HEK293 (cell line): ENCODE measurements at regions not wholly inside any gene's neighbourhood (a gene's known extent, or its start where the extent isn't known, plus 50 kb on each side); places are given as distances from the start of the nearest gene placed in this dataset.

Experiments used
- CTCF ChIA-PET: fragments of 350-600 bp; formaldehyde crosslinking; extraction: SDS; loops from one replicate; lab custom pipeline; 2021; ENCODE audit warnings: antibody characterized with exemption; lab: Yijun Ruan, JAX
- POLR2A ChIA-PET: fragments of 300-600 bp; formaldehyde crosslinking; extraction: SDS; loops from one replicate; lab custom pipeline; 2020; ENCODE audit warnings: antibody characterized with exemption, inconsistent platforms; lab: Yijun Ruan, JAX
- H3K27ac ChIP-seq: fragments of 200-500 bp; sonication (Bioruptor generic); 2 replicates; pipeline ENCODE4 v1.5.1; 2014; ENCODE audit warnings: low read depth, low read length, control low read depth, inconsistent platforms; ENCODE audit errors: extremely low read depth
- H3K36me3 ChIP-seq, 2 experiments: fragments of 200-500 bp in 1 of 2; sonication (Bioruptor generic) in 1 of 2; 1 replicate in 1 of 2; 2 replicates in 1 of 2; pipeline ENCODE4 v1.5.1; 2014 to 2017; ENCODE audit warnings: inconsistent platforms in 2 of 2, low read length in 2 of 2; ENCODE audit not compliant: control insufficient read depth in 2 of 2, insufficient read depth in 1 of 2
- H3K4me1 ChIP-seq: fragments of 200-500 bp; sonication (Bioruptor generic); 2 replicates; pipeline ENCODE4 v1.5.1; 2014; ENCODE audit warnings: mild to moderate bottlenecking, low read length, inconsistent platforms; ENCODE audit not compliant: control insufficient read depth, insufficient read depth
- H3K4me3 ChIP-seq: 2 replicates; pipeline ENCODE4 v1.5.1; 2011; ENCODE audit warnings: low read depth, mild to moderate bottlenecking, control low read depth, low read length, moderate library complexity
- H3K9me3 ChIP-seq: fragments of 200-500 bp; sonication (Bioruptor generic); 2 replicates; pipeline ENCODE4 v1.5.1; 2014; ENCODE audit warnings: low read depth, low read length, inconsistent platforms; ENCODE audit not compliant: control insufficient read depth, insufficient read depth
- KLF10 ChIP-seq: fragments of 450-650 bp; IDR thresholded peaks from 2 replicates; pipeline ENCODE4 v1.5.1; 2018; ENCODE audit warnings: missing biosample characterization, mild to moderate bottlenecking, missing genetic modification characterization
- KLF9 ChIP-seq: fragments of 450-650 bp; formaldehyde crosslinking; IDR thresholded peaks from 2 replicates; pipeline ENCODE4 v1.5.1; 2016; ENCODE audit warnings: missing biosample characterization, missing genetic modification characterization, low read depth
- OSR2 ChIP-seq: fragments of 450-650 bp; formaldehyde crosslinking; IDR thresholded peaks from 2 replicates; pipeline ENCODE4 v1.5.1; 2016; ENCODE audit warnings: missing biosample characterization, missing genetic modification characterization
- RBAK ChIP-seq: fragments of 450-650 bp; formaldehyde crosslinking; IDR thresholded peaks from 2 replicates; pipeline ENCODE4 v1.5.1; 2016; ENCODE audit warnings: missing biosample characterization, missing genetic modification characterization
- SP7 ChIP-seq: fragments of 450-650 bp; formaldehyde crosslinking; IDR thresholded peaks from 2 replicates; pipeline ENCODE4 v1.5.1; 2016; ENCODE audit warnings: missing biosample characterization, missing genetic modification characterization
- TCF7L2 ChIP-seq: IDR thresholded peaks from 2 replicates; pipeline ENCODE4 v1.6.1; 2011; ENCODE audit warnings: low read depth, mild to moderate bottlenecking, inconsistent platforms, low read length, moderate library complexity, borderline replicate concordance
- YY1 ChIP-seq: fragments of 450-650 bp; formaldehyde crosslinking; IDR thresholded peaks from 2 replicates; pipeline ENCODE4 v1.5.1; 2018; ENCODE audit warnings: missing biosample characterization, missing genetic modification characterization
- YY2 ChIP-seq: fragments of 450-650 bp; formaldehyde crosslinking; IDR thresholded peaks from 2 replicates; pipeline ENCODE4 v1.5.1; 2016; ENCODE audit warnings: missing biosample characterization, missing genetic modification characterization
- ZFHX2 ChIP-seq: fragments of 450-650 bp; formaldehyde crosslinking; conservative IDR thresholded peaks from 2 replicates; pipeline ENCODE4 v1.5.1; 2016; ENCODE audit warnings: missing biosample characterization, missing genetic modification characterization
- ZNF138 ChIP-seq: fragments of 450-650 bp; formaldehyde crosslinking; IDR thresholded peaks from 2 replicates; pipeline ENCODE4 v1.5.1; 2016; ENCODE audit warnings: missing biosample characterization, missing genetic modification characterization, borderline replicate concordance
- ZNF174 ChIP-seq: fragments of 450-650 bp; formaldehyde crosslinking; IDR thresholded peaks from 2 replicates; pipeline ENCODE4 v1.5.0; 2017; ENCODE audit warnings: missing biosample characterization, mild to moderate bottlenecking, missing genetic modification characterization
- ZNF175 ChIP-seq: fragments of 450-650 bp; formaldehyde crosslinking; IDR thresholded peaks from 2 replicates; pipeline ENCODE4 v1.5.1; 2016; ENCODE audit warnings: missing biosample characterization, missing genetic modification characterization
- ZNF223 ChIP-seq: fragments of 450-650 bp; formaldehyde crosslinking; IDR thresholded peaks from 2 replicates; pipeline ENCODE4 v1.5.1; 2016; ENCODE audit warnings: missing biosample characterization, missing genetic modification characterization
- ZNF280C ChIP-seq: fragments of 450-650 bp; formaldehyde crosslinking; IDR thresholded peaks from 2 replicates; pipeline ENCODE4 v1.5.1; 2016; ENCODE audit warnings: missing biosample characterization, missing genetic modification characterization
- ZNF37A ChIP-seq: fragments of 450-650 bp; IDR thresholded peaks from 2 replicates; pipeline ENCODE4 v1.5.1; 2018; ENCODE audit warnings: missing biosample characterization, missing genetic modification characterization
- ZNF398 ChIP-seq: fragments of 450-650 bp; formaldehyde crosslinking; IDR thresholded peaks from 2 replicates; pipeline ENCODE4 v1.5.1; 2017; ENCODE audit warnings: missing biosample characterization, missing genetic modification characterization
- ZNF426 ChIP-seq: fragments of 450-650 bp; formaldehyde crosslinking; IDR thresholded peaks from 2 replicates; pipeline ENCODE4 v1.5.1; 2017; ENCODE audit warnings: missing biosample characterization, missing genetic modification characterization, mild to moderate bottlenecking, inconsistent platforms, moderate library complexity
- ZNF48 ChIP-seq: fragments of 450-650 bp; formaldehyde crosslinking; IDR thresholded peaks from 2 replicates; pipeline ENCODE4 v1.5.1; 2016; ENCODE audit warnings: missing biosample characterization, missing genetic modification characterization
- ZNF510 ChIP-seq: fragments of 450-650 bp; formaldehyde crosslinking; IDR thresholded peaks from 2 replicates; pipeline ENCODE4 v1.5.1; 2018; ENCODE audit warnings: mild to moderate bottlenecking, missing genetic modification characterization, missing biosample characterization; ENCODE audit not compliant: insufficient replicate concordance
- ZNF571 ChIP-seq: fragments of 450-650 bp; formaldehyde crosslinking; IDR thresholded peaks from 2 replicates; pipeline ENCODE4 v1.5.0; 2017; ENCODE audit warnings: missing biosample characterization, missing genetic modification characterization
- ZNF792 ChIP-seq: fragments of 450-650 bp; formaldehyde crosslinking; IDR thresholded peaks from 2 replicates; pipeline ENCODE4 v1.5.1; 2016; ENCODE audit warnings: missing biosample characterization, missing genetic modification characterization
- ZNF830 ChIP-seq: fragments of 450-650 bp; IDR thresholded peaks from 2 replicates; pipeline ENCODE4 v1.5.0; 2018; ENCODE audit warnings: missing biosample characterization, missing genetic modification characterization, low read depth, mild to moderate bottlenecking, moderate library complexity
- ZNF837 ChIP-seq: fragments of 450-650 bp; formaldehyde crosslinking; IDR thresholded peaks from 2 replicates; pipeline ENCODE4 v1.5.1; 2016; ENCODE audit warnings: missing biosample characterization, missing genetic modification characterization
- ZSCAN18 ChIP-seq: fragments of 450-650 bp; formaldehyde crosslinking; IDR thresholded peaks from 2 replicates; pipeline ENCODE4 v1.5.1; 2016; ENCODE audit warnings: missing biosample characterization, missing genetic modification characterization
- ZSCAN4 ChIP-seq: fragments of 450-650 bp; formaldehyde crosslinking; IDR thresholded peaks from 2 replicates; pipeline ENCODE4 v1.5.1; 2017; ENCODE audit warnings: missing biosample characterization, missing genetic modification characterization

- H3K36me3 ChIP-seq = no peaks in the 10 kb centered on the region
- CTCF ChIA-PET = interaction anchor here (0.9 kb wide), 1 partner anchor 15 kb away, joined by 3 read pairs; no protein-coding TSS in a partner anchor
- no peak overlapping the region for H3K27ac ChIP-seq
These were observed 98.7 kb upstream of the RIPOR2 start for GRCh38 chr6:25034431-25034921.

GRCh38 chr6:25035174-25035511, 99.4 kb upstream of the RIPOR2 start:
- TF ChIP-seq SP7 = no peak
- no peak for TF ChIP-seq YY2 (tag by site-specific recombination)
- TF ChIP-seq, all 188 proteins: peak for 0
- no peaks in the 10 kb centered on the region for H3K36me3 ChIP-seq
- POLR2A ChIA-PET = no interaction called here
- no peaks in the 10 kb centered on the region for H3K4me1 ChIP-seq
- no peak overlapping the region for H3K27ac ChIP-seq
- no peak overlapping the region for H3K4me3 ChIP-seq
- no peaks in the 10 kb centered on the region for H3K9me3 ChIP-seq
- CTCF ChIA-PET = interaction anchor here (1.1 kb wide), 1 partner anchor 36 kb away, joined by 4 read pairs; no protein-coding TSS in a partner anchor

More at GRCh38 chr6:25034431-25034921, 98.7 kb upstream of the RIPOR2 start:
- H3K4me3 ChIP-seq = no peak overlapping the region
- no peaks in the 10 kb centered on the region for H3K4me1 ChIP-seq
- POLR2A ChIA-PET = no interaction called here
- TF ChIP-seq OSR2 (no peak), ZNF223 (tag by site-specific recombination) (no peak), ZNF792 (tag by site-specific recombination) (no peak), ZNF138 (tag by site-specific recombination) (no peak), ZNF174 (tag by site-specific recombination) (no peak), ZNF571 (tag by site-specific recombination) (no peak), RBAK (tag by site-specific recombination) (no peak), ZNF837 (tag by site-specific recombination) (no peak)
- H3K9me3 ChIP-seq = no peaks in the 10 kb centered on the region

- no peaks in the 10 kb centered on the region for H3K36me3 ChIP-seq
- H3K4me3 ChIP-seq = no peak overlapping the region
- H3K27ac ChIP-seq = no peak overlapping the region
- no peaks in the 10 kb centered on the region for H3K4me1 ChIP-seq
- H3K9me3 ChIP-seq = no peaks in the 10 kb centered on the region
- POLR2A ChIA-PET = no interaction called here
- CTCF ChIA-PET = interaction anchor here (0.6 to 1.7 kb wide), 4 partner anchors 9 to 180 kb away, joined by 4 to 6 read pairs (median 4); no protein-coding TSS in a partner anchor
- TF ChIP-seq ZNF426 (tag by site-specific recombination) = no peak
- TF ChIP-seq KLF9 = no peak
- no peak for TF ChIP-seq ZNF398 (tag by site-specific recombination)
- no peak for TF ChIP-seq ZNF792 (tag by site-specific recombination)
- TF ChIP-seq ZNF175 (tag by site-specific recombination) = no peak
- no peak for TF ChIP-seq ZNF37A (tag by site-specific recombination)
- TF ChIP-seq ZNF280C (tag by site-specific recombination) = no peak
- TF ChIP-seq TCF7L2 = no peak
- TF ChIP-seq ZNF510 (tag by site-specific recombination) = no peak
- no peak for TF ChIP-seq ZSCAN18 (tag by site-specific recombination)
- TF ChIP-seq ZNF830 (tag by site-specific recombination) = no peak
- TF ChIP-seq KLF10 = no peak
- no peak for TF ChIP-seq YY1 (tag by site-specific recombination)
- no peak for TF ChIP-seq ZSCAN4 (tag by site-specific recombination)
- TF ChIP-seq ZNF48 (tag by site-specific recombination) = no peak
- TF ChIP-seq ZFHX2 (tag by site-specific recombination) = no peak
These were observed 100.0 kb upstream of the RIPOR2 start for GRCh38 chr6:25035512-25036435.
